HG03378 (cell line): ENCODE measurements at regions not wholly inside any gene's neighbourhood (a gene's known extent, or its start where the extent isn't known, plus 50 kb on each side); places are given as distances from the start of the nearest gene placed in this dataset.
A peak's percentile ranks its signal among the peaks of the same experiment; 100 is the strongest.

Experiments used
- ATAC-seq: cut with Tn5 transposase; IDR thresholded peaks from one replicate; pipeline ENCODE4 v1.9.1; 2021; ENCODE audit warnings: mild to moderate bottlenecking, moderate library complexity; ENCODE audit not compliant: unreplicated experiment

GRCh38 chr3:148204131-148204530 is 493.6 kb upstream of the AGTR1 start:
- ATAC-seq = no peak

GRCh38 chr3:148205977-148206376 is 491.7 kb upstream of the AGTR1 start:
- no peak for ATAC-seq

DNA sequence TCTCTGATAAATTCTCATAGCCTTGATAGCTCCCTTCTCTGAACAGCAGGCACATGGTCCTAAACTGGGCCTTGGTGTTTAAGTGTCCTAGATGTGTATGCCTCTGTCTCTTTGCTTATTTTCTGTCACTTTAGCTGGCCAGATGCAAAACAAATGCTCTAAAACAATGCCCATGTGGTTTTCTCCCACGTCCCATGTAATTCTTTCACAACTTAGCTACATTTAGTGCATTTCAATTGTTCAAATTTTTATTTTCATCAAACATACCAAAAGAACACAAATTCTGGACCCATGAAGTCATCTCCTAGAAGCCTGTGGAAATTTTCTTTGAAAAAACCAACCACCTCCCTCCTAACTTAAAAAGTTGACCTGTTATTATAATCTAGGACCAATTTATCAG is 491.3 kb upstream of the AGTR1 start:
- ATAC-seq = no peak

GRCh38 chr3:148208975-148209374 is 488.7 kb upstream of the AGTR1 start:
- ATAC-seq = no peak

- ATAC-seq = no peak
Observed at GRCh38 chr3:148211725-148212124, 486.0 kb upstream of the AGTR1 start.

- no peak for ATAC-seq
Observed at GRCh38 chr3:148214705-148215104, 483.0 kb upstream of the AGTR1 start.

DNA sequence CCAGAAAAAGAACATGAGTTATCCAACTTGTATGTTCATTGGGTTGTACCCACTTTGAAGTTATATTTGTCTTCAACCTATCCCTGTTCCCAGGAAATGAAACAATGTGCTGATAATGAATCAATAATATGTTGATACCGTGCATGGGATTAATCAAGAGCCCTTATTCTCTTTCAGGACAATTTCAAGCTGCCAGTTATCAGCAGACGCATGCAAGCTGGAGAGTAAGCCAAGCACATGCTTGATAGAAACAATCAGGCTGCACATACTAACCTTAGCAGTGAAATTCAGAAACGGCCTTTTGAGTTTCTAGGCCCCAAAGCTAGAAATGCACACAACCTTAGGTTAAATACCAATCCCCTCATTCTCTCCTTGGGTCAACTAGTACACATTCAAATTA is 480.4 kb upstream of the AGTR1 start:
- ATAC-seq = no peak

GRCh38 chr3:148218222-148218621 is 479.5 kb upstream of the AGTR1 start:
- no peak for ATAC-seq

DNA sequence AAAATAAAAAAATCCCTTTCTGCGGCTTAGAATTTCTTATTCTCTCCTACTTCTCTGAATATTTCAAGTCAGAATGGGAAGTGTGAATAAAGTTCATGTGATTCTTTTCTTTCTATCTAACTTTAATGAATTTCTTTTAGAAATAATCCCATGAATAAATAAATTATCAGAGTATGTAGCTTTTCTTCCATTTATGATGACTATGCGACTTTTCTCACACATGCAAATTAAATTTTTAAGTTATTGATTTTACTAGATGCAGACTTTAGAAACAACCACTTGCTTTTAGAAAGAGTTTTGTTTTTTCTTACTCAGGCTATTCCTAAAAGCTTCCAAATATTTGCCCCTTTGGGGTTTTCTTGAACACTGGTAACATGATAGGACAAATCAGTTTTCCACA is 477.7 kb upstream of the AGTR1 start:
- no peak for ATAC-seq

GRCh38 chr3:148221303-148221702 is 476.4 kb upstream of the AGTR1 start:
- ATAC-seq = no peak

DNA sequence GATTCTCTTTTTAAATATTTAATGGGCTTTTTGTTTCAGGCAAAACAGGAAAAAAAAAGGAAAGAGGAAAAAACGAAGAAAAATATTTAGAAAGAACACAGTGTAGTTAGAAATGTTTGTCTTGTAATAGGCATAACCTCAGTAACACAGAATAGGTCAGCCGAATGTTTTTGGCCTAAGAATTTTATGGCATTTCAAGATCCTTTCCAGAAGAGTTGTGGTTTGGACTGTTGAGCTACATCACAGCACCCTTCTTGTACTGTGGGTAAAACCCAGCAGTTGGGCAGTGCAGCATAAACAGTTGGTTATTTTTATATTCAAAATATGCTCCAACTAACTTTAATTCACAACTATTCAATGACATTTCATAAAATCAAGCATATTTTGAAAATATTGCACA is 474.4 kb upstream of the AGTR1 start:
- no peak for ATAC-seq

DNA sequence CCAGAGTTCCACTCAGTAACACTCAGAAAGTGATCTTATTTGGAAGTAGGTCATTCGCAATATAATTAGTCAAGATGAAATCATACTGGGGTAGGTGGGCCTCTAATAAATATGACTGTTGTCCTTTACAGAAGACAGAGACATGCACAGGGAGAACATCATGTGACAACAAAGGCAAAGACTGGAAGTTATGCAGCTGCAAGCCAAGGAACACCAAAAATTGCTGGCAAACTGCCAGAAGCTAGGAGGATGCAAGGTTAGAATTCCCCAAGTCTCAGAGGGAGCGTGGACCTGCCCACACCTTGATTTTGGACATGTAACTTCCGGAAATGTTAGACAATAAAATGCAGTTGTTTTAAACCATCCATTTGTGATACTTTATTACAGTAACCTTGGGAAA is 471.5 kb upstream of the AGTR1 start:
- no peak for ATAC-seq

DNA sequence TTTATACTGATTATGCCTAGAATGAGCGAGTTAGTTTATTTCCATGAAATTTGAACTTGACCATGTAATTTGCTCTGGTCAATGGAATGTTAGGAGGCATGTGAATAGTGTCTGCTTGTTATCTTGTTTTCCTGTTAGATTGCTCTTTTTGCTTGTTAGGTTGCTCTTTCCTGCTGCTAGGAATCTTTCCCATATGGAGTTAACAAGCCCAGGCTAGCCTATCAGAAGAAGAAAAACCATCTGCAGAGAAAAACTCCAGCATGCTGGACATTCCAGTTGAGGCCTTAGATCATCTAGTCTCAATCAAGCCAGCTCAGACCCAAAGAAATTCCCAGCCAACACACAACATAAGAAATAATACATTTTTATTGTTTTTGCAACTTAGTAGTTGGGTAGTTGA is 470.2 kb upstream of the AGTR1 start:
- ATAC-seq = no peak

DNA sequence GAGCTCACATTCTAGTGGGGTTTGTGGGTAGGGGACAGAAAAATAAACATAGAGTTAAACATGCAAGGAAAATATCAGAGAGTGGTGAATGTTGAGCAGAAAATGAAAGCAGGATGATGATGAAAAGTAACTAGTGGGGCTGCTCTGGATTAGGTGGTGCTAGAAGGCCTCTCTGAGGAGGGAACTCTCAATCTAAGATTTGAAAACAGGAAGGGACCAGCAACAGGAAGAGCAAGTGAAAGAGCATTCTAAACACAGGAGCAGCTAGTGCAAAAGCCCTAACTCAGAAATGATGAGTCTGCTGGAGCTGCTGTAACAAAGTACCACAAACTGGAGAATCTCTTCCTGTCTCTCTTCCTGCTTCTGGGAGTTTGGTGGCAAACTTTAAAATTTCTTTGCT is 468.6 kb upstream of the AGTR1 start:
- peak; percentile 58 for ATAC-seq

DNA sequence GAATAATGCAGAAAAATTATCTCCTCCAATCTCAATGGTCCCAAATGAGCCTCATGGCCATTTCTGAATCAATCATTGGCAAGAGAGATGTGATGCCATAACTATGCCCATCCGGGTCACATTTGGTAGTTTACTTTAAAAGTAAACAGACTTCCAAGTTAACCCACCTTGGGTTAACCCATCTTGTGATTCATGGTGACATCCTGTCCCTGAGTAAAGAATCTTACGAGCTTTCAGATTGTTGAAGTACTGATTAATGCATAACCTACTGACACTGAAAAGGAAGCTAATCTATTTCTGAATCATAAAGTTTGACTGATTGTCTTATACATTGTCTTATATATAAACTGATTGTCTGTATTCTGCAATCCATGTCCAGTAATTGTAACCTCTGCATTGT is 467.2 kb upstream of the AGTR1 start:
- ATAC-seq = no peak

DNA sequence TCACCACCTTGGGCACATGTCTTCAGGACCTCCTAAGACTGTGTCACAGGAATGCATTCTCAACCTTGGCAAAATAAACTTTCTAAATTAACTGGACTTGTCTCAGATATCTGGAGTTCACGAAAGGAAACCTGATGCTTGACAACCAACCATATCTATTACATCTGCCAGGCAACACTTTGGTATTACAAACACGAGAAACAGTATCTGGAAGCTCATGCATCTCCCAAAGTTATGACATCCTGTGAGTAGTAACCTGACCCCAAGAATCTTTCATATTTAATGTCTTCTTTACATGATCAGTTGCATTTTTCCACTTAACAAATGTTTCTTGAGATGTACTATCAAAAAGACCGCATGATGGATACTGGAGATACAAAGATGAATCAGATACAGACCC is 465.3 kb upstream of the AGTR1 start:
- no peak for ATAC-seq

- ATAC-seq = no peak
Observed at GRCh38 chr3:148233403-148233802, 464.3 kb upstream of the AGTR1 start.

DNA sequence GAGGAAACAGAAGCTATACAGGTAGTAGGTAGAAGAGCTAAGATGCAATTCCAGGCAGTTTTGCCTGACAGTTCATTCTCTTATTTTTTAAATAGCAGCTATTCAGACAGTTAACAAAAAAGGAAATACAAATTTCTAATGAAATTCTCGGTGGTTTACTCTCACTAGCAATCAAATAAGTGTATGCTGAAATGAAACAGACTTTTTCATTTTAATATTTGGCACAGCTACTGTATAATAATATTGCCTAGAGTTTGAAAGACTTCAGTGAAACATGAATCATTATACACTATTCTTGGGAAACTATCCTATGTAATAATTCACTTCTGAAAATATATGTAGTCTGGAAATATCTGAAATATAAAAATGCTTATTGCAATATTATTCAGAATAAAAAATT is 463.2 kb upstream of the AGTR1 start:
- ATAC-seq = no peak

- no peak for ATAC-seq
Observed at GRCh38 chr3:148235566-148235965, 462.1 kb upstream of the AGTR1 start.

GRCh38 chr3:148238421-148238821 is 459.3 kb upstream of the AGTR1 start:
- ATAC-seq = no peak

DNA sequence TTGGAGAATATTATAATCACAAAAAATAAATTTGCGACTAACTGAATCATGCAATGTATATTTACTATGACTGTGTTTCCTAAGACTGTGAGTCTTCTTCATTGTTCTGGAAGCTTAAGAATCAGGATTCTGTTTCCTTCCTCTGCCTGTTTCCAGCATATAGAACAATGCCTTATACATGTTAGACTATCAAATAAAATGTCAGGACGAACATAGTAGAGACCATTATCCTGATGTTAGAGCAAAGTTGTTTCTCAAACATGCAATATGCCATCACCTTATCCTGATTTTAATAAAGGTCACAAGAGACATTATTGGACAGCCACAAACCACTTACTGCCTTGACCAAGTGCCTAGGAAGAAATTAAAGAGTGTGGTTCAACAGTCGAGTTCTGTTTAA is 457.4 kb upstream of the AGTR1 start:
- no peak for ATAC-seq

- ATAC-seq = no peak
Observed at GRCh38 chr3:148243609-148244008, 454.1 kb upstream of the AGTR1 start.

DNA sequence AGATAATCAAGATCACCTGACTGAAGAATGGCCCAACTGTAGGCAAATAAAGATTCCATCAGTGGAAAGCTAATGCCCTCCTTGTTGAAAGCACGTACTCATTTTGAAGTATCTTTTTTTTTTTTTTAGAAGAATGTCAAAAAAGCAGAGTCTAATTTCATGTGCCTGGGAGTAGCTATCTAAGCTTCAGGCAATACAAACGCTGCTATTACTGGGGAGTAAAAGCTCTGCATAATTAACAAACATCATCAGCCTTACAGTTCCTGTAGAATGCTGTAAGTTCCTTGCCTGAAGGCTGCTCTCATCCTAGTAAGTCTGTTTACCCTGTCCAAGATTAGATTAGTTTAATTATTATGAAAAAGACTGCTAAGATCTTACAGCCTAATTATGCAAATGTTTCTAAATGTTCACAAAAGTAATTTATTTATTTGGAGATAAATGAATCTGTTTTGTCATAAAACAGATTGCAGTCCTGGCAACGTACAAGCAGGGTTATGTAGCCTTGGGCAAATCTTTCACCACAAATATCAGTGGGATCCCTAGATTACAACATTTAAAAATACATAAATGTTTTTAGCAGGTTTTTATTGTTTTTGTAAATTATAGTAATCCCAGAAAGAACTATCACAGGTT is 451.3 kb upstream of the AGTR1 start:
- ATAC-seq = no peak

GRCh38 chr3:148253713-148254112 is 444.0 kb upstream of the AGTR1 start:
- ATAC-seq = no peak
